Inferior parietal cortex (tissue), 1 donor: ENCODE measurements at regions not wholly inside any gene's neighbourhood (a gene's known extent, or its start where the extent isn't known, plus 50 kb on each side); places are given as distances from the start of the nearest gene placed in this dataset.

Experiments used
- DNase-seq: peaks from one replicate; pipeline ENCODE4 v3.0.0-alpha.2; 2016; ENCODE audit errors: extremely low spot score

DNA sequence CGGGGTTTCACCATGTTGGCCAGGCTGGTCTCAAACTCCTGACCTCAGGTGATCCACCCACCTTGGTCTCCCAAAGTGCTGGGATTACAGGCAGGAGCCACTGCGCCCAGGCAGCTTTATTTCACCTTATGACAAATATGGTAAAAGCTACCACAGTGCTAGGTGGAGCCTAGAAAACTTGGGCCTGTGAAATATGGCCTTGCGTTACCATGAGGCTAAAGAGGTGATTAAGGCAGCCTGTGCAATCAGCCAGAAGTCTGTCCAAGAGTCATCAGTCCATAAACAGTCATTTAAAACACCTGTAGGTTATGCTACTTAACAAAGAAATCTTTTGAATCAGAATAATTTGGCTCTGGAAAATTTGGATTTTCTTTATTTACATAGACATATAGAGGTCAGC is 114.8 kb upstream of the ANKH start:
- DNase-seq = no peak

DNA sequence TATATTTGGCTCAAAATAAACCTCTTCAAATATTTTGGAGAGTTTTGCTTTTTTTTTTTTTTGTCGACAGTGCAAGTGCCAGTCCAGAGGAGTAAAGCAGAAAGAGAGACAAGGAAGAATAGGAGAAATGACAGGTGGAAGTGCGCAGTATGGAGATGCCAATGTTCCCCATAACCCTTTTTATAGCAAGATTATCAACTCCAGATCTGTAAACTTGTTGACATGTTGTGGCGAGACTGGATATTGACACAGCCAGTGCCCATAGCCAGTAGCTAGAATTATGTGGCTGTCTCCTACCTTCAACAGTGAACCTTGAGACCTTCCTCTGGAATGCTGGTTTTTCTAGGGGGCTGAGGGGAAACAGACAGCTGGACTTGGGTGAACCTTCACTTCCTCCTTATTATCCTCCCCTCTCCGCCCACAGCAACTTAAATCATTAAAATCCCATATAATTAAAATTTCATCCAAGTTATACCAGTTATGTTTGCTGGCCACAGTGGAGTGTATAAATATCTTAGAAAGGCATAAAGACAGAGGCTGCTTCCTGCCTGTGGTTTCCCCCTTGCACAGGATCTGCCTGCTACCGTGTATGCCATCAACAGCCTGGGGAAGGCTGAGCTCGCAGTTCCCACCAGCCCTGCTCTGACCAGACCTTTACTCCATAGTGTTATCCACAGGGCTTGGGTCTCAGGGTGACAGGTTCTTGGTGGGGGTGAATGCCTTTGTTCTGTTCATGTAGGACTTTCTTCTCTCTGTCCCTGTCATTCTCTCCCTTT is 112.3 kb upstream of the ANKH start:
- DNase-seq = no peak

- DNase-seq = no peak
These were observed 109.1 kb upstream of the ANKH start for GRCh38 chr5:14980698-14981097.

DNA sequence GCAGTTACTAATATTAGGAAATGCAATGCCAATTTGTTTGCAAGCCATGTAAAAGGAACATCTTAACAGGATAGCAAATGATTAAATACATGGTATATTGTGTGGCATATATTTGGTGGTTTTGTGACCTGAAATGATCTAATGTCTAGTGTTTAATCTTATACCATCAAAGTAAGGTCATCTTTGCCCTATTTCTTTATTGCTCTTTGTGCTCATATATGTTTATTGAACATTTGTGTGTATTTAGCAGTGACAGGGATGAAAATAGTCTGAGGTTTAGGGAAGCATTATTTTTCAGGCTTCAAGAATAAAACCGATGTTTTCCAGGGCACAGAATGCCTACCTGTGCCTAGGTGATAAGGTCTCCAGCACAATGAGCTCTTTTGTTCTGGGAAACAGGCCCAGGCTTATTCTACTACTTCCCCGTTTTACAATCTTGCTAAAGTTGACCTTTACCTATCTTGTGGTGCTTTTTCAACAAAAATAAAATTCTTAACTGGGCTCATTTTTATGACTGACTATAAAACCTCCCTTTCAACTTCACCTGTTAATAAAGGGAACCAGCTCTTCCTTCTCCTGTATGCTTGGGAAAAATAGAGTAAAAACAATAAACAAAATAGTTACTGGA is 105.6 kb upstream of the ANKH start:
- DNase-seq = no peak

DNA sequence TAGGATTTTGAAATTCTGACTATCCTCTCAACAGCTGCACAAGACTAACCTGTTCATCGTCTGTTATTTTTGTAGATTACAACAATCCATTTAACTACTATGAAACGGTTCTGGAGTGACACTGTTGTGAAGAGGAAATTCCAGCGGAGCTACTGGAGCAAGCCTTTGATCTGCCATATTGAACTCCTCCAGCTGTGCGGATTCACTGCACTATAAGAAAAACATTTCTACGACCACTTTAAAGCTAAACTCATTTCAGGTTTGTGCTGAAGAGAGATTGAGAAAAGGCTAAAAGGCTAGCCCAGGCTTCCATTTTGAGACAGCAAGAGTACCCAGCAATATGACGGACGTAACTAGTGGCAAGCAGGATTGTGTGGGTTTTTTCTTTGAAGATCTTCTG is 104.9 kb upstream of the ANKH start:
- no peak for DNase-seq

DNA sequence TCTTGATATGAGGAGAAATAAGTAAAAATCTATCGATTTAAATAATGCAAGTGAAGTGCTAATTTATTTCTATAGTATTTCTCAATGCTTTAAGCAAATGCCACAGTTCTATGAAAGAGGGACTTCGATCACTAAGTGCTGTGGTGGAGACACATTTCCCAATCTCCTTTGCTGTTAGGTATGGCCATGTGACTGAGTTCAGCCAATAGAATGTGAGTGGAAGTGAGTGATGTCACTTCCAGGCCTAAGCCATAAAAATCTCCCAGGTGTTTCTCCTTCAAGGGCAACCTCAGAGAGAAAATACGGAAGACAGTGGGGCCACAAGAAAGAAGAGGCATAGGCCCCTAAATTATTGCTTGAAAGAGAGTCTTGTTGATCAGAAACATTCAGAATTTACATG is 100.3 kb upstream of the ANKH start:
- no peak for DNase-seq

DNA sequence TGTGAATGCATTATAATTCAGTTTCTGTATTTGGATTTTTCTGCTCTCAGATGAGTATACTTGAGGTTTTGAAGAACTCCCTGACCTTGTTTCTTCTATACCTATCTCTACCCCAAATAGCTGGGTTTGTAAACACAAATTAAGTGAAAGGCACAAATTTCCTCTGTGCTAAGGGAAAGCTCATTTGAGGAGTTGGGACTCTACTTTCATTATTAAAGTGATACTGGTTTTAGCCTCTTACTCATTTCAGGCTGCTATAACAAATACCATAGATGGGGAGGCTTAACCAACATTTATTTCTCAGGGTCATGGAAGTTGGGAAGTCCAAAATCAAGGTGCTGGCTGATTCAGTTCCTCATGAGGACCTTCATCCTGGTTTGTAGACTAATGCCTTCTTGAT is 97.2 kb upstream of the ANKH start:
- no peak for DNase-seq

DNA sequence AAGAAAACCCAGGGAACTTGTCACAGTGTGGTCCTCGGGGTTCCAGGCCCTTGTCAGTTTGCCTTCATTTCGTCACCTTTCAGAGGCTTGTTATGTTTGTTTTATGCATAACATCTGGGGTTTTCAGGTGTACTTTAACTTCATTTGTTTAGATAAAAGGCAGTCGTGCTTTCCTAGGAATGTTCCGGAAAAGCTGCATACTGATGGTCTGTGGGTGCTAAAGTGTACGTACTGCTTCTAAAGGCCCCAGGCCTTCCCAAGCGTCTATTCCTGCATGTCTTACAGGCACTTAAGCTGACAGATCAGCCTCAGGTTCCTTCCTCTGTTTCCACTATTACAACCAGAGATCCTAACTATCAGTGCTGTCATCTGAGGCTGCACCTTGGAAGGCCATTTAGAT is 95.6 kb upstream of the ANKH start:
- no peak for DNase-seq

GRCh38 chr5:14965815-14966214 is 94.2 kb upstream of the ANKH start:
- DNase-seq = no peak

DNA sequence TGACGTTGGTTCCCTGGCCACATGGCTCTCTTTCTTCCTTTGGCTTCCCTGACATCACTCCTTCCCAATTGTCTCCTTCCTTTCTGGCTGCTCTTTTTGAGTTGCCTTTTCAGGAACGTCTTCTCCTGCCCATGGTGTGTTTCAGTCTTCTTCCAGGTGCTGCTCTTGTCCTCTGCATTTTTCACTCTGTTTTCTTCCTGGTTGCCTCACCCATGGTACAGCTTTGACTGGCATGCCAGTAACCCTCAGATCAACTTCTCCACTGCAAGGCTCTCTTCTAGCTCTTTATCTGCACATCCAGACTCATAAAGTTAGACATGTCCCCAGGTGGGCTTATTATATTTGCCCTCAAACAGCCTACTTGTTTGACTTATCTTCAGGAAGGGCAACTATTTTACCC is 91.0 kb upstream of the ANKH start:
- DNase-seq = no peak

DNA sequence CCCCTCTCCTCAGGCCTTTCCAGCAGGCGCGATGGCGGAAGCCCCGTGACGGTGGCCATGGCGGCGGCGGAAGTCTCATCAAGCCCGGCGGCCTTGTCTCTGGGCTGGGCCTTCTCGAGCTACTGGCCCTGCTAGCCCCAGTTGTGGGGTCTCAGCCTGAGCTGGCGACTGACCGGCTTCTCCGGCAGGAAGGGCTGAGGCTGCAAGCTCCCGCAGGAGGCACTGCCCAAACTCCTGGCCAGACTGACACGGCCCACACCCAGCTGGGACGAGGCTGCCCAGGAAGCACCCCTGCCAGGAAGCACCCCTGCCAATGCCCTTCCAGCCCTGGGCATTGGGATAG is 88.5 kb upstream of the ANKH start:
- DNase-seq = no peak

DNA sequence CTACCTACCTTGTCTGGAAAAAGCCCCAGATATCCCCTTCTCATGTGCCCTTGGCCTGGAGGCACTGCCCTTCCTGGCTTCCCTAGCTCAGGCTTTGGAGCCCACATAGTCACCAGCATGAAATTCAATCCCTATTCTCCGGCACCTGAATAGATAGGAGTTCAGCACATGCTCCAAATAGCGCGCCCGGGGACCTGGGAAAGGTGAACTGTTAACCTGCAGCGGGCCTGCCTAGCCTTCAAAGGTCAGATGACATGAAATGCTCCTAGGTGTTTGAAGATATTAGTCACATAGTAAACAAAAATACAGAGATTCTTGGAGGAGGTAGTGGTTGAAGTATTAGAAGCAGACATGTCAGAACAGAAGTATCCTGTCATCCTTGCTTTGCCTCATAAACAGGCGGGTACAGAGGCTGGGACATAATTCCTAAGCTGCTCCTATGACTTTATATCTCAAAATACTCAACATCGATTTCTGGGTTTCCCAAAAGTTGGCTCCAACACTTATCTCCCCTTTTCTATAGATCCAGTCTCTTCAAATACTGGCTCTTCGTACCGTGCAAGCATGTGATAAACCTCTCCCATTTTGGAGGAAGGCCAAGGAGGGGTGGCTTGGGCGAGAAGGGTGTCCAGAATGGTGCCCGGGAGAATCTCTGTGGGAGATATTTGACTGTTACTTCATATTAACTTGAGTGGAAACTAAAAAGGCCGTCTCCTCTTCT is 88.0 kb upstream of the ANKH start:
- no peak for DNase-seq

DNA sequence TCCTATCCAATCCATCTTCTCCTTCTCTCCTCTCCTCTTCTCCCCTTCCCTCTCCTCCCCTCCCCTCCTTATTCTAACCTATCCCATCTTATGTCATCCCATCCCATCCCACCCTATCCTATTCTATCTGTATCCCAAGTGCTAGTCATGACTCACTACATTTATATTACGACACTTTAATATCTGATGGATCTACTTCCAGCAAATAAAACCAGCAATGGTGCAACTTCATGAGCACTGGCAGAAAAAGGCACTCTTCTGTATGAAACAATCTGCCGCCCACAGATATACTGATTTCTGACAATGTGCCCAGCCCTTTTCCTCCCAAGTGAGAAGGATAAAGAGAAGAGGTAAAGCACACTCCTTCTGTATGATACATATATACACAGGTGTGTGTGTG is 86.6 kb upstream of the ANKH start:
- DNase-seq = no peak

- no peak for DNase-seq
These were observed 85.0 kb upstream of the ANKH start for GRCh38 chr5:14956423-14957046.

DNA sequence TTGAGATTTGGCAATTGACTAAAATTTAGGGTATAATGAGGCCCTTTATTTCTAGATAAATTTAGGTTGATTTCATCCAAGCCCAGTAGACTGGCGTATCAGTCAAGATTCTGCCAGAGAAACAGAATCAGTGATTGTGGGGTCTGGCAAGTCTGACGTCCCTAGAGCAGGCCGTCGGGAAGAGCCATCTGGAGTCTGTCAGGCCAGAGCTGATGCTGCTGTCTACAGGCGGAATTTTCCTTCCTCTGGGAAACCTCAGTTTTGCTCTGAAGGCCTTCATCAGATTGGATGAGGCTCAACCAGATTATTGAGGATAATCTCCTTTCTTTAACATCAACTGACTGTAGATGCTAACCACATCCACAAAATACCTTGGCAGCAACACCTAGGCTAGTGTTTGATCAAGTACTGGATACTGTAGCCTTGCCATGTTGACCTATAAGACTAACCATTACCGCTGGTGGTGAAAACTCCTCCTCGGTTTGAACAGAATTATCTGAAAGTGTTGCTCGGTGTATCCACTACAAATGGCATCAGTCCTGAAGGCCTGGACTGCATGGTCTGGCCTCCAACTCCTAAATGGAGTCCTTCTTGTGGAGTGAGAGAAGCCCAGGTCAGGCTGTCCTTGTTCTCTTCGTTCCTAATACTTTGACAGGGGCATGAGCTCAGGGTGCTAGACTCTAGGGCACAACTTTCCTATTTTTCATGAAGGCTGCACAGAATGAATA is 83.2 kb upstream of the ANKH start:
- no peak for DNase-seq

DNA sequence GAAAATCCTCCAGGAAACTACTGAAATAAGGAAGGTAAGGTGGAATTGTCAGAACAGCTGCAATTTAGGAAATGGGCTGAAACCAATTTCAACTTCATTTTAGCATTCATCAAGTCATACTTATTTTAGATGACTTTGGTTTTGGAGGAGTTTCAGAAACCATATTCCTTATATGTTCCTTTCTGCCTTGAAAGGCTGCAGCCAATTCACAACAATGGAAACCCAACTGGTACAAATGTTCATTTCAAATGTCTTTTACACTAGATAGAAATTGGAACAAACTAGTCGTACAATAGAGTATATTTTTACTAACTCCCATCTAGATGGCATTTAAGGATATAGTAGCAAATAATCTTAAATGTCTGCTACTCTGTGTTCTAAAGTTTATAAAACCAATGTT is 82.6 kb upstream of the ANKH start:
- no peak for DNase-seq

DNA sequence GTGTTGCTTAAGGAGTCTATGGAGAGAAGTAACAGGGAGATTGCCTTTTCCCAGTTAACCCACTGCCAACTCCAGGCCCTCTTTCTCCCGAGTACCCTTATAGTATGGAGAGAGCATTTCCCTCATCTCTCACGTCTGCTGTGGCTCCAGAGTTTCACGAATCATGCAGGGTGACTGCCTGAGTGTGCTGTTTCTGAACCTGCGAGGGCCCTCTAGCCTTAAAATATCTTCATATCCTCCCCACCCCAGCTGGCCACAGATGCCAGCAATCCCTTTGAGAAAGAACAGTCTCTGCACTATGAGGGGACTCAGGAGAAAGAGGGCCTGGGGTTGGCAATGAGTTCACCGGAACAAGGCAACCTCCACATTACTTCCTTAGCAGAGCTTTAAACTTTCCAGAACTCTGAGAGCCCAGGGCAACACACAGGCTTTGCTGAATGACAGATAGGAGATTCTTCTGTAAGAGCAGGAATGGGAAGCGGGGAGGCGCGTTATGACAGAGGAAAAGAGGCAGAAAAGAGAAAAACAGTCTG is 81.6 kb upstream of the ANKH start:
- DNase-seq = no peak

- DNase-seq = no peak
These were observed 76.8 kb upstream of the ANKH start for GRCh38 chr5:14948383-14948782.

DNA sequence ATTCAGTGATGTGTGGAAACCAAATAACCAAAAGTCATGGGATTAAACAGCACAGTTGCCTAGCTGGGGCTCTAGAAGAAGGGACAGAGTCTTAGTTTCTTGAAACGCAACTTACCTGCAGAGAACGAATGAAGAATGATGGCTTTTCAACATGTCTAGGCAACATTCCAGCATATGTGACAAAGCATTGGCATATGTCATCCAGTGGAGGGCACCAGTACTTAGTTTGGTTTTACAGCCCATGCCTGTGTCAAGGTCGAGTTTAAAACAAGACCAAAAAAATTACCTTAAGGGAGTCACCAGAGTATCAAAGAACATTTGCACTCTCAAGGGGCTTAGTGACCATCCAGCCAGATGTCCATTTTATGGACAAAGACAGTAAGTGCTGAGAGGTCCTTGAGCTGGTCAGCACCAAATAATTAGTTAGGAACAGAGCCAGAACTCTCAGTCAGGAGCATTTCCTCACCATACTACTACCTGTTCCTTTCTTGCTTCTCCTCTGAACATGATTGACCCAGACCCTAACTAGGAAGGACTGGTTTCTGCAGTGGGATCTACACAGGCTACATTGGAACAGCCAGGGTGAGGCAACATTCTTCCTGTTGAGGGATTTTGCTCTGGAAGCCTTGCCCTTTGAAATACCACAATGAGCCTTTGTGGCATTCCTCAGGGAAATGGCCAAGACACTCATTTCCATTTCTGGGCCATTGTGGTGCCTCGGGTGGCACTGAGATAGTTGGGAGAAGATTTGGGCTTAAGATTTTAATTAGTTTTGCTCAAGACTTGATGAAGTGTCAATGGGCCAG is 75.4 kb upstream of the ANKH start:
- DNase-seq = no peak

- no peak for DNase-seq
These were observed 73.9 kb upstream of the ANKH start for GRCh38 chr5:14945450-14945849.

DNA sequence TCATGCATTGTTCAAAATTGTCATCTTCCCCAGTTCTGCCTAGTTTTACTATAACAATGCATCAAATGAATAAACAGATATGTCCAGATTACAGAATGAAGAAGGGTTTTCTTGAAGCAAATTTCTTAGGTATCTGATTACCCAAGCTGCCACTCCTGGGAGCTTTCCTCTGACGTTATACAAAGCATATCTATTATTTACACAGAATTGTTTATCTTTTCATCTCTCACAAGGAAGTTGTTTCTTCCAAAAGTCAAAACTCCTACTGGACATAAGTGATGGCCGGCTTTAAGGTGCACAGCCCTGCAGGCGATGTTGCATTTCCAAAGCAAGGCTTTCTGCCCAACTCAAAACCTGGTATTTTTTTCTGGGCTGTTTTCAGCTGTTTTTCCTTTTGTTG is 73.4 kb upstream of the ANKH start:
- DNase-seq = no peak
